ENCODE measurements at regions not wholly inside any gene's neighbourhood (a gene's known extent, or its start where the extent isn't known, plus 50 kb on each side); places are given as distances from the start of the nearest gene placed in this dataset.

DNA sequence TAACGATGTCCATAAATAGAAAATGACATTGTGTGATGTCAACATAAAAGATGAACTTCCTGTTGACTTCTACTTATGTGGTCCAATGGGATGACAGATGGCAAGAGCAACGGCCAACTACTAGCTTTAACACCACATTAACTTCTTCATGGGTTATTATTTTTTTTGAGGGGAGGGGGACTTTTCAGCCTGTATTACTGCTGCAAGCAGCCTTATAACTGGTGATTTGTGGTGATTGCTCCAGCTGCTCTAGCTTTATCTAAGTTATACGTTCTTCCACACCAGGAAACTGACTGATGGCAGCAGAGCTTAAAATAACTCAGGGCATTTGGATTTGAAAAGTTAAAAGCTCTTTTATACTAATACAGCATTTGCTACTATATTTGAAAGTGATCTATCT is 228.8 kb upstream of the B3GALT2 start:
- no peaks in the 10 kb centered on the region for H3K27me3 ChIP-seq (ENCODE audit: insufficient read depth, low read length, poor library complexity, severe bottlenecking)
- no peaks in the 10 kb centered on the region for H3K9me3 ChIP-seq (ENCODE audit: insufficient read depth, low read depth, low read length)
- H3K4me3 ChIP-seq (ENCODE audit: low read length, poor library complexity, severe bottlenecking) = no peak overlapping the region
- TF ChIP-seq EZH2phosphoT487 (IDR thresholded peaks at IDR 0.05; ENCODE audit: borderline replicate concordance) = no peak
- TF ChIP-seq, protein P1, sequence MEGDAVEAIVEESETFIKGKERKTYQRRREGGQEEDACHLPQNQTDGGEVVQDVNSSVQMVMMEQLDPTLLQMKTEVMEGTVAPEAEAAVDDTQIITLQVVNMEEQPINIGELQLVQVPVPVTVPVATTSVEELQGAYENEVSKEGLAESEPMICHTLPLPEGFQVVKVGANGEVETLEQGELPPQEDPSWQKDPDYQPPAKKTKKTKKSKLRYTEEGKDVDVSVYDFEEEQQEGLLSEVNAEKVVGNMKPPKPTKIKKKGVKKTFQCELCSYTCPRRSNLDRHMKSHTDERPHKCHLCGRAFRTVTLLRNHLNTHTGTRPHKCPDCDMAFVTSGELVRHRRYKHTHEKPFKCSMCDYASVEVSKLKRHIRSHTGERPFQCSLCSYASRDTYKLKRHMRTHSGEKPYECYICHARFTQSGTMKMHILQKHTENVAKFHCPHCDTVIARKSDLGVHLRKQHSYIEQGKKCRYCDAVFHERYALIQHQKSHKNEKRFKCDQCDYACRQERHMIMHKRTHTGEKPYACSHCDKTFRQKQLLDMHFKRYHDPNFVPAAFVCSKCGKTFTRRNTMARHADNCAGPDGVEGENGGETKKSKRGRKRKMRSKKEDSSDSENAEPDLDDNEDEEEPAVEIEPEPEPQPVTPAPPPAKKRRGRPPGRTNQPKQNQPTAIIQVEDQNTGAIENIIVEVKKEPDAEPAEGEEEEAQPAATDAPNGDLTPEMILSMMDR (conservative IDR thresholded peaks at IDR 0.05; ENCODE audit: low read length) = no peak
- peaks cover 12% of the 10 kb centered on the region for H3K4me1 ChIP-seq (ENCODE audit: insufficient read depth, low read length, poor library complexity, severe bottlenecking)
- H3K9me2 ChIP-seq (replicated peaks; ENCODE audit: low read depth, low read length) = no peaks in the 10 kb centered on the region
- H3K9ac ChIP-seq (ENCODE audit: low read depth, low read length, poor library complexity, severe bottlenecking) = no peak overlapping the region
- H2AFZ ChIP-seq (ENCODE audit: low read length) = no peak overlapping the region
- no peaks in the 10 kb centered on the region for H4K20me1 ChIP-seq (ENCODE audit: insufficient read depth, low read length, poor library complexity, severe bottlenecking)
- H3F3A ChIP-seq (ENCODE audit: low read depth) = no peaks in the 10 kb centered on the region
- no peaks in the 10 kb centered on the region for H3K79me2 ChIP-seq (ENCODE audit: insufficient read depth, low read length)
- no peaks in the 10 kb centered on the region for H3K36me3 ChIP-seq (ENCODE audit: insufficient read depth, low read length)
- no peak overlapping the region for H3K4me2 ChIP-seq (ENCODE audit: low read depth, low read length, poor library complexity, severe bottlenecking)

DNA sequence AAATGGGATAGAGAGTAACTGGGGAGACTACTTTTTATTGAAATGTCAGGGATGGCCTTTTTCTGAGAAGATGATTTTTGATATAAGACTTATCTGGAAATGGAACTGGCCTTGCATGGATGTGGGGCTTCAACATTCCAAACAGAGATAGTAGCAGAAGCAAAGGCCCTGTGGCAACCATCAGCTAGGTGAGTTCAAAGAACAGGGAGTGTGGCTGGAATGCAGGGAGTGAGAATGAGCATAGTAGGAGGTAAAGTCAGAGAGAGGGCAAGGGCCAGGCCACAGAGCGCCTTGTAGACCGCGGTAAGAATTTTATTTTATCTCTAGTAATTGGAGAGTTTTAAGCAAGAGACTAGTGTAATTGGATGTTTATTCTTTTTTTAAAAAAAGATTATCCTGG is 227.0 kb upstream of the B3GALT2 start:
- Histone ChIP-seq H3K27me3 (ENCODE audit: insufficient read depth, low read length, poor library complexity, severe bottlenecking) (no peaks in the 10 kb centered on the region), H3K9ac (ENCODE audit: low read depth, low read length, poor library complexity, severe bottlenecking) (no peak overlapping the region), H3K9me2 (replicated peaks; ENCODE audit: low read depth, low read length) (no peaks in the 10 kb centered on the region), H3K9me3 (ENCODE audit: insufficient read depth, low read depth, low read length) (no peaks in the 10 kb centered on the region), H2AFZ (ENCODE audit: low read length) (no peak overlapping the region), H3K79me2 (ENCODE audit: insufficient read depth, low read length) (no peaks in the 10 kb centered on the region), H3K4me1 (ENCODE audit: insufficient read depth, low read length, poor library complexity, severe bottlenecking) (peaks cover 5% of the 10 kb centered on the region), H3F3A (ENCODE audit: low read depth) (no peaks in the 10 kb centered on the region), H4K20me1 (ENCODE audit: insufficient read depth, low read length, poor library complexity, severe bottlenecking) (no peaks in the 10 kb centered on the region), H3K36me3 (ENCODE audit: insufficient read depth, low read length) (no peaks in the 10 kb centered on the region), H3K4me2 (ENCODE audit: low read depth, low read length, poor library complexity, severe bottlenecking) (no peak overlapping the region), H3K4me3 (ENCODE audit: low read length, poor library complexity, severe bottlenecking) (no peak overlapping the region)
- no peak for TF ChIP-seq EZH2phosphoT487 (IDR thresholded peaks at IDR 0.05; ENCODE audit: borderline replicate concordance)
- TF ChIP-seq, protein P1 (conservative IDR thresholded peaks at IDR 0.05; ENCODE audit: low read length) = no peak

DNA sequence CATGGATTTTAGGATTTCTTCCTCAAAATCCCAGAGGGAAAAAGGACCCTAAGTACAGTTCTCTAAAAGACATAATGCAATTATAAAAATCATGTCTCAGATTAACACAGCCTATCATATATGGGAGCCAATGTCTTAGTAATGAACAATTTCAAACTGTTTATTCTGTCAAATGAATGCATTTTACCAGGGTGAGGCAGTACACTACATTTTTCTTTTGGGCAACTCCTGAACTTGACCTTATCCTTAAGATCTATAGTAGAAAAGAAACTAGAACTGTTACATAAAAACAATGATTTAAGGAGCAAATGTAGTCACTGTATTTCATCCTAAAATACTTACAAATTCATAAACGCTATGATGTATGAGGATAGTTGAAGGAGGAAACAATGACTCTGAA is 226.3 kb upstream of the B3GALT2 start:
- no peaks in the 10 kb centered on the region for H3K27me3 ChIP-seq (ENCODE audit: insufficient read depth, low read length, poor library complexity, severe bottlenecking)
- TF ChIP-seq EZH2phosphoT487 (IDR thresholded peaks at IDR 0.05; ENCODE audit: borderline replicate concordance) = no peak
- TF ChIP-seq, protein P1 (conservative IDR thresholded peaks at IDR 0.05; ENCODE audit: low read length) = peak; percentile 16; the same call in 1 of the 2 replicates
- no peaks in the 10 kb centered on the region for H3K9me3 ChIP-seq (ENCODE audit: insufficient read depth, low read depth, low read length)
- H4K20me1 ChIP-seq (ENCODE audit: insufficient read depth, low read length, poor library complexity, severe bottlenecking) = no peaks in the 10 kb centered on the region
- H3K79me2 ChIP-seq (ENCODE audit: insufficient read depth, low read length) = no peaks in the 10 kb centered on the region
- H3K36me3 ChIP-seq (ENCODE audit: insufficient read depth, low read length) = no peaks in the 10 kb centered on the region
- H3K9me2 ChIP-seq (replicated peaks; ENCODE audit: low read depth, low read length) = no peaks in the 10 kb centered on the region
- H3F3A ChIP-seq (ENCODE audit: low read depth) = no peaks in the 10 kb centered on the region
- no peak overlapping the region for H3K4me3 ChIP-seq (ENCODE audit: low read length, poor library complexity, severe bottlenecking)
- H3K4me2 ChIP-seq (ENCODE audit: low read depth, low read length, poor library complexity, severe bottlenecking) = no peak overlapping the region
- no peaks in the 10 kb centered on the region for H3K4me1 ChIP-seq (ENCODE audit: insufficient read depth, low read length, poor library complexity, severe bottlenecking)
- no peak overlapping the region for H3K9ac ChIP-seq (ENCODE audit: low read depth, low read length, poor library complexity, severe bottlenecking)
- H2AFZ ChIP-seq (ENCODE audit: low read length) = no peak overlapping the region

Measured in Loucy (cell line).